Ureter (tissue), 1 donor: ENCODE measurements at regions not wholly inside any gene's neighbourhood (a gene's known extent, or its start where the extent isn't known, plus 50 kb on each side); places are given as distances from the start of the nearest gene placed in this dataset.

Source experiments
- DNase-seq: peaks from one replicate; pipeline ENCODE4 v3.0.0-alpha.2; 2020; ENCODE audit warnings: low spot score
- donor health status: DM: yes; HTN: yes; CAD: no.

- no peak for DNase-seq
Observed at GRCh38 chr5:168005936-168006335, 285.5 kb upstream of the WWC1 start.

- DNase-seq: no peak
Observed at GRCh38 chr5:168006456-168007130, 284.9 kb upstream of the WWC1 start.

- DNase-seq: no peak
Observed at GRCh38 chr5:168007286-168007685, 284.2 kb upstream of the WWC1 start.

- DNase-seq: no peak
Observed at GRCh38 chr5:168008555-168008954, 282.9 kb upstream of the WWC1 start.

- no peak for DNase-seq
Observed at GRCh38 chr5:168011096-168011495, 280.3 kb upstream of the WWC1 start.

GRCh38 chr5:168012006-168012405 is 279.4 kb upstream of the WWC1 start:
- DNase-seq: no peak

- DNase-seq: no peak
Observed at GRCh38 chr5:168013546-168013945, 277.9 kb upstream of the WWC1 start.

- no peak for DNase-seq
Observed at GRCh38 chr5:168014433-168015123, 276.9 kb upstream of the WWC1 start.

GRCh38 chr5:168015506-168015905 is 275.9 kb upstream of the WWC1 start:
- no peak for DNase-seq

GRCh38 chr5:168017313-168017712 is 274.1 kb upstream of the WWC1 start:
- no peak for DNase-seq

- DNase-seq: no peak
Observed at GRCh38 chr5:168019143-168019542, 272.3 kb upstream of the WWC1 start.

GRCh38 chr5:168020542-168021294 is 270.7 kb upstream of the WWC1 start:
- no peak for DNase-seq

GRCh38 chr5:168022446-168023169 is 268.8 kb upstream of the WWC1 start:
- no peak for DNase-seq

GRCh38 chr5:168023191-168023590 is 268.3 kb upstream of the WWC1 start:
- peak; percentile 50 for DNase-seq

- no peak for DNase-seq
Observed at GRCh38 chr5:168024306-168024705, 267.1 kb upstream of the WWC1 start.

GRCh38 chr5:168027007-168027406 is 264.4 kb upstream of the WWC1 start:
- no peak for DNase-seq

GRCh38 chr5:168030912-168031311 is 260.5 kb upstream of the WWC1 start:
- DNase-seq: no peak

GRCh38 chr5:168031614-168032013 is 259.8 kb upstream of the WWC1 start:
- DNase-seq: no peak

- no peak for DNase-seq
Observed at GRCh38 chr5:168039039-168039438, 252.4 kb upstream of the WWC1 start.

GRCh38 chr5:168039566-168040248 is 251.7 kb upstream of the WWC1 start:
- no peak for DNase-seq

- no peak for DNase-seq
Observed at GRCh38 chr5:168041583-168041982, 249.9 kb upstream of the WWC1 start.
